Cardiac fibroblast (primary cell): ENCODE measurements at regions not wholly inside any gene's neighbourhood (a gene's known extent, or its start where the extent isn't known, plus 50 kb on each side); places are given as distances from the start of the nearest gene placed in this dataset.

Experiments
- DNase-seq, 2 donors: peaks; one replicate each; pipeline versions ENCODE4 v3.0.0 to v3.0.0-alpha.2; 2010; ENCODE audit warnings: low read depth in 2 of 2
- H3K4me3 ChIP-seq, 2 donors: replicated peaks in 1 of 2; 1 replicate in 1 of 2; 2 replicates in 1 of 2; pipeline ENCODE4 v1.5.1; 2011; ENCODE audit warnings: low read depth in 2 of 2, low read length in 2 of 2, mild to moderate bottlenecking in 2 of 2, moderate library complexity in 1 of 2
- TF ChIP-seq, protein P1 (sequence below): IDR thresholded peaks from one replicate; pipeline ENCODE4 v1.5.1; 2011; ENCODE audit warnings: low read depth, mild to moderate bottlenecking, low read length, inconsistent platforms

DNA sequence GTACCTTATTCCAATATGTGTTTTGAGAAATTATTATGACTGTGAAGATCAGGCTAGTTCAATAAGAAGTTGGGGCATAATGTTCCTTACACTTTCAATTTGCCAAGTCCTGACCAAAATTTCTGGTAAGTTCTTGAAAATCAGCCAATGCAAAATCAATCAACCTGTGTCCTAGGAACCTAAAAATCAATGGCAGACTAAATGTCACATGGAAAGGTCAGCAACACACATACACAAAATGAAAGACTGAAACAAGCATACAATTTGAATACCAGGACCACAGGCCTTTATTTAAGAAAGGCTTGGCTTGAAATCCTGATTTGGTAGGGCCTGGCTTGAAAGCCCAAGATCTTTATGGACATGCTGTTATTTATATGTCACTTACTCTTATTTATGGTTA is 155.5 kb upstream of the ZKSCAN2 start:
- no peak overlapping the region for H3K4me3 ChIP-seq
- DNase-seq: no peak
- TF ChIP-seq, protein P1, sequence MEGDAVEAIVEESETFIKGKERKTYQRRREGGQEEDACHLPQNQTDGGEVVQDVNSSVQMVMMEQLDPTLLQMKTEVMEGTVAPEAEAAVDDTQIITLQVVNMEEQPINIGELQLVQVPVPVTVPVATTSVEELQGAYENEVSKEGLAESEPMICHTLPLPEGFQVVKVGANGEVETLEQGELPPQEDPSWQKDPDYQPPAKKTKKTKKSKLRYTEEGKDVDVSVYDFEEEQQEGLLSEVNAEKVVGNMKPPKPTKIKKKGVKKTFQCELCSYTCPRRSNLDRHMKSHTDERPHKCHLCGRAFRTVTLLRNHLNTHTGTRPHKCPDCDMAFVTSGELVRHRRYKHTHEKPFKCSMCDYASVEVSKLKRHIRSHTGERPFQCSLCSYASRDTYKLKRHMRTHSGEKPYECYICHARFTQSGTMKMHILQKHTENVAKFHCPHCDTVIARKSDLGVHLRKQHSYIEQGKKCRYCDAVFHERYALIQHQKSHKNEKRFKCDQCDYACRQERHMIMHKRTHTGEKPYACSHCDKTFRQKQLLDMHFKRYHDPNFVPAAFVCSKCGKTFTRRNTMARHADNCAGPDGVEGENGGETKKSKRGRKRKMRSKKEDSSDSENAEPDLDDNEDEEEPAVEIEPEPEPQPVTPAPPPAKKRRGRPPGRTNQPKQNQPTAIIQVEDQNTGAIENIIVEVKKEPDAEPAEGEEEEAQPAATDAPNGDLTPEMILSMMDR: no peak

GRCh38 chr16:25411396-25412081 is 153.9 kb upstream of the ZKSCAN2 start:
- no peak overlapping the region for H3K4me3 ChIP-seq
- TF ChIP-seq, protein P1: no peak
- DNase-seq: no peak

- no peak for DNase-seq
- TF ChIP-seq, protein P1: no peak
These were observed 146.2 kb upstream of the ZKSCAN2 start for GRCh38 chr16:25403852-25404251.

DNA sequence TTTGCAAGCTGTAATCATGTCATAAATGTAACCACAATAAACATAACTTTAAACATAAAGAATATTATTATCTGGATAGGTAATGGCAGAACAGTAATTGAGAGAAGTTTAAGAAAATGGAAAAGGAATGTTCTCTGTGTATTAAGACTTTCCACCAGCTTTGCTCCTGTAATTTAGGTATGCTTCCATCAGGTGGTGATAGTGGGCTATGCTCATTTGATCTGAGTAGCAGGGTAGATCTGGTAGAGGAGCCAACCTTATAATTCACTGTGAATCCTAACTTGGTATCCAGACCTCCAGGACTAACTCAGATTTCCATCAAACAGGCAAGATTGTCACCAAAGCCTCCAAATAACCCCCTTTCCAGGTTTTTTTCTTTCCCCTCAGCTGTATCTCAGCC is 137.9 kb upstream of the ZKSCAN2 start:
- TF ChIP-seq, protein P1: no peak
- no peak overlapping the region for H3K4me3 ChIP-seq
- DNase-seq: no peak

More at GRCh38 chr16:25403852-25404251, 146.2 kb upstream of the ZKSCAN2 start:
- no peak overlapping the region for H3K4me3 ChIP-seq

GRCh38 chr16:25390761-25391160 is 133.1 kb upstream of the ZKSCAN2 start:
- TF ChIP-seq, protein P1: no peak
- no peak for DNase-seq

DNA sequence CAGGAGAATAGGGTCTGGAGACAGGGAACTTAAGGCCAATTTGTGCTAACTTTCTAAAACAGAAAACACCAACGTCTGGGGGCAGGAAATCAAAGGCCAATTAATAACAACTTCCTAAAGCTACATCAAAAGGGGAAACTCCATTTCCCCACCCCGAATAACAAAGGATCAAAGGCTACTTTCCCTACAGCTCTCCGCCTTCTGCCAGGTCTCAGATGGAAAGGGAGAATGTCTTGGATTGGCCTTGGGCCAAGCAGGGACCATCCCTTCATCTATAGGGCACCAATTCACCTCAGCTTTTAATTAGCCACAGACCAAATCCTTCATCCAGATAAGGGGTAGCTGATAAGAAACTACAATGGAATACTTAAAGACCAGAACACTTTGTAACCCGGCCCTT is 116.9 kb upstream of the ZKSCAN2 start:
- no peak for DNase-seq
- no peak overlapping the region for H3K4me3 ChIP-seq
- TF ChIP-seq, protein P1: no peak

More at GRCh38 chr16:25390761-25391160, 133.1 kb upstream of the ZKSCAN2 start:
- no peak overlapping the region for H3K4me3 ChIP-seq

DNA sequence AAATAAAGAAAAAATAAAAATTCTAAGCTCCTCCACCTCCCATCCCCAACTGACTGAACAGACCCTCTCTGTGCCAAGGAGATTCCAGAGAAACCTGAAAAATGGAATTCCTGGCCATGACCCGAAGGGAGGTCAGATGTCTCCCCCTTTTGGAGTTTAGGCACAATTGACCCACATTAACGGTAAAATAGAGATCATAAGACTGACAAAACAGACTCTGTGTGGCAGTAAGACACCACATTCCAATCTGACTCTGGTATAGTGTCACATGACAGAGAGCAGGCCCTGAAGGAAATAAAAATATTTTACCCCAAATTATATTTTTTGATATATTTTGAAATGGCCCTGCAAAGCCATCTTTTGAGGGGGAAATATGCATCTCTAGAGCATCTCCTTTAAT is 115.1 kb upstream of the ZKSCAN2 start:
- TF ChIP-seq, protein P1: no peak
- DNase-seq: no peak
- H3K4me3 ChIP-seq: no peak overlapping the region
